Activated T-cell treated with anti-CD3 and anti-CD28 coated beads, Interleukin-2, amount 50 U/mL, for 4 hours (primary cell): ENCODE measurements at regions not wholly inside any gene's neighbourhood (a gene's known extent, or its start where the extent isn't known, plus 50 kb on each side); places are given as distances from the start of the nearest gene placed in this dataset.
"Not testable (repeated sequence)": the region's sequence is repeated elsewhere in the genome, so short reads cannot be mapped to it uniquely, and the experiment has no call there.

Experiments
- ATAC-seq, 2 donors: fragments of 200-7000 bp; cut with Tn5 transposase; one replicate each; pipeline ENCODE4 v1.10.0; 2021
- DNase-seq: peaks from one replicate; pipeline ENCODE4 v3.0.0-alpha.2; 2020
- H3K27me3 Mint-ChIP-seq: one replicate; pipeline ENCODE4 v1.8.0; 2021; ENCODE audit warnings: low read depth, mixed read lengths
- H3K36me3 Mint-ChIP-seq: one replicate; pipeline ENCODE4 v1.8.0; 2022; ENCODE audit warnings: mixed read lengths; ENCODE audit not compliant: insufficient read depth
- H3K4me1 Mint-ChIP-seq: one replicate; pipeline ENCODE4 v1.8.0; 2021; ENCODE audit warnings: low read depth, mixed read lengths
- H3K4me3 Mint-ChIP-seq: one replicate; pipeline ENCODE4 v1.8.0; 2021; ENCODE audit warnings: mild to moderate bottlenecking, moderate library complexity, mixed read lengths
- H3K9me3 Mint-ChIP-seq: one replicate; pipeline ENCODE4 v1.8.0; 2021; ENCODE audit warnings: mixed read lengths

DNA sequence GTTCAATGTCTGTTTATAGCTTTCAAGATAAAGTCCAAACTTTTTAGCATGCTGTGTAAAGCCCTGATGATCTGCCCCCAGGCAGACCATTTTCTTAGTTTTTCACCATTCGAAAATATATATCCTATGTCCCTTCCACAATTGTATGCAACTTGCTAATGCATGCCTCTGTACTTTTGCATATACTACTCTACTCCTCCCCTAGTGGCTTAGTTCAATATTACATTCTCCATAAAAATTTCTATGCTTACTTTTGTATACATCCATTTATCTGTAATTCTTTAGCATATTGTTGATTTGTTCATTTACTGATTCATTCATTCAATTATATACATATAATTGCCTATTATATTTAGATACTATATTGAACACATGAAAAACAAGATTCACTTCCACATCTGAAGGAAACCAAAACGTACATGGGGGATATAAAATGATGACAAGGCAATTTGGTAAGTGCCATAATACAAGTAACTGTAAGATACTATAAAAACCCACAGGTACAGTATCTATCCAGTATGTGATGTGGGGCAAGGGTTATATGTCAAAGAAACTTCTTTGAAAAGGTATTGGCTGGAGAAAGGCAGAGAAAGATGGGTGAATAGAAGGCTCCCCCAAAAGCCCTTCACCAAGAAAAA lies 902.5 kb downstream of the FAM133A start:
- Mint-ChIP-seq H3K4me1 (no peaks in the 10 kb centered on the region), H3K27me3 (no peaks in the 10 kb centered on the region), H3K36me3 (no peaks in the 10 kb centered on the region), H3K9me3 (no peaks in the 10 kb centered on the region), H3K4me3 (no peak overlapping the region)
- DNase-seq: no peak
- no peak for ATAC-seq

DNA sequence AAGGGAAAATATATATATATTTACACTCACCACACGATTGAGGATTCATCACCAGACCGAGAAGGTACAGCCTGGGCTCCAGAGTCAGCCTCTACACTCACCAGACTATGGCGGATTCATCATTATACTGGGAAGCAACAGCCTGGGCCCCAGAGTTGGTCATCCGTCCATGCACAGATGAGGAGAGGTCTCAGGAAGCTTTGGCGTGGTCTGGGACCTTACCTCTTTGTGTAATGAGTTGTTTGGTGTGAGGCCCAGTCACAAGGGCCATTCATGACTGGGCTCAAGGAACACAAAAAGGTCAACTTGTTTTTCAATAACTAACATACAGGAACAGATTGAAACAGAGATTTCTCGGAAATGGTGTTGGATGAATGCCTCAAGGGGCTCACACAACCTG lies 926.1 kb downstream of the FAM133A start:
- H3K4me1 Mint-ChIP-seq: no peaks in the 10 kb centered on the region
- DNase-seq (no peak), ATAC-seq (no peak)
- no peaks in the 10 kb centered on the region for H3K9me3 Mint-ChIP-seq
- H3K4me3 Mint-ChIP-seq: no peak overlapping the region
- no peaks in the 10 kb centered on the region for H3K27me3 Mint-ChIP-seq
- no peaks in the 10 kb centered on the region for H3K36me3 Mint-ChIP-seq

DNA sequence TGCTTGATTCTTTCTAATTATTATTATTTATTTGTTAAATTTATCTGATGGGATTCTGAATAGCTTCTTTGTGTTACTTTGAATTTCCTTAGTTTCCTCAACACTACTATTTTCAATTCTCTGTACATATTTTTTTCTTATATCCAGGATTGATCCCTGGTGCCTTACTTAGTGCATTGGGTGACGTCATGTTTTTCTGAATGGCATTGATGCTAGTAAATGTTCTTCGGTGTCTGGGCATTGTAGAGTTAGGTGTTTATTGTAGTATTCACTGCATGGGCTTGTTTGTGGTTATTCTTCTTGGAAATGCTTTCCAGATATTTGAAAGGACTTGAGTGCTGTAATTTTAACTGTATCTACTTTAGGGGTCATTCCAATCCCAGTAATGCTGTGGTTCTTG lies 938.1 kb downstream of the FAM133A start:
- no peaks in the 10 kb centered on the region for H3K36me3 Mint-ChIP-seq
- H3K4me1 Mint-ChIP-seq: no peaks in the 10 kb centered on the region
- H3K4me3 Mint-ChIP-seq: no peak overlapping the region
- no peak for DNase-seq
- no peaks in the 10 kb centered on the region for H3K27me3 Mint-ChIP-seq
- ATAC-seq: no peak
- H3K9me3 Mint-ChIP-seq: peaks cover 2% of the 10 kb centered on the region

DNA sequence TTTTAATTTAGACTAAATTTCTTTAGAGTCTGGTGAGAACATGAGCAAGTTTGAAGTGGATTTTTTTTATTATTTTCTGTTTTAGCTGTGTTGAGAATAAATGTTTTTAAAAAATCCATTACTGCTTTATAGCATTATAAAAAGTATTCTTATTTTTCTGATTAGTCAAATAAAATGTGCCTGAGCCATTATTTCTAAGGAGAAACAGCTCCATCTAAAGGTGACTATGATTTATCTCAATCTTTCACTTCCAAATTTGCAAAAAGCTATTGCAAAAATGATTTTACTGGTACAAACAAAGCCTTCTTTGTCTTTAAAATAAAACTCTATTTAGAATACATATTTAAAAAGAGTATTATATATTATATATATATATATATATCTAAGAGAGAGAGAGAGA lies 959.2 kb downstream of the FAM133A start:
- peaks cover 7% of the 10 kb centered on the region for H3K9me3 Mint-ChIP-seq
- no peaks in the 10 kb centered on the region for H3K36me3 Mint-ChIP-seq

DNA sequence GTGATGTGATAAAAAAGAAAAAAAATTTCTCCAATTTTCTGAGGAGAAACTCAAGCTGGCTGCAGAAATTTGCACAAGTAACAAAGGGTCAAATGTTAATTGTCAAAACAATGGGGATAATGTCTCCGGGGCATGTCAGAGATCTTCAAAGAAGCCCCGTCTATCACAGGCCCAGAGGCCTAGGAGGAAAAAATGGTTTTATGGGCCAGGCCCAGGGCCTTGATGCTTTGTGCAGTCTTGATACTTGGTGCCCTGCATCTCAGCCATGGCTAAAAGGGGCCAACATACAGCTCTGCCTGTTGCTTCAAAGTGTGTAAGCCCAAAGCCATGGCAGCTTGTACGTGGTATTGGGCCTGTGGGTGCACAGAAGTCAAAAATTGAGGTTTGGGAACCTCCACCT lies 961.0 kb downstream of the FAM133A start:
- H3K9me3 Mint-ChIP-seq: peaks cover 7% of the 10 kb centered on the region
- no peaks in the 10 kb centered on the region for H3K36me3 Mint-ChIP-seq
- no peaks in the 10 kb centered on the region for H3K27me3 Mint-ChIP-seq
- no peaks in the 10 kb centered on the region for H3K4me1 Mint-ChIP-seq
- H3K4me3 Mint-ChIP-seq: no peak overlapping the region
- DNase-seq: no peak
- no peak for ATAC-seq

More for the DNA sequence above, 959.2 kb downstream of the FAM133A start:
- H3K27me3 Mint-ChIP-seq: no peaks in the 10 kb centered on the region
- ATAC-seq (no peak), DNase-seq (no peak)
- no peaks in the 10 kb centered on the region for H3K4me1 Mint-ChIP-seq
- H3K4me3 Mint-ChIP-seq: no peak overlapping the region

DNA sequence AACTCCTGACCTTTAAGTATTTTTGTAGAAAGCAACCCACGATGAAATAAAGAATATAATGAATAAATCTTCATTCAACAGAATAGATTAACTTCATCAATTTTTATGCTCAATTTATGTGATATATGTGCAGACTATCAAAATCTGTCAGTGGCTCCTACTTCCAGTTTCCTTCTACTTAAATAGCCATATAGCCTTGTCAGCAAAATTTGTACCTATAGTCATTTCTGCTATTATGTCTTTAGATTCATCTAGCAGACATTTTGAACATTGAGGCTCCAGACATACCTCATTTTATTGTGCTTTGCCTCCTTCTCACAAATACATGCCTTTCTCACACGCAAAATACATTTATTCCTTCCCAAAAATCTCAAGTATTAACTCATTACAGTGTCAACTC lies 971.7 kb downstream of the FAM133A start:
- H3K9me3 Mint-ChIP-seq: peaks cover 11% of the 10 kb centered on the region
- no peaks in the 10 kb centered on the region for H3K27me3 Mint-ChIP-seq
- H3K36me3 Mint-ChIP-seq: no peaks in the 10 kb centered on the region
- ATAC-seq: no peak
- DNase-seq: no peak
- H3K4me1 Mint-ChIP-seq: no peaks in the 10 kb centered on the region
- no peak overlapping the region for H3K4me3 Mint-ChIP-seq

DNA sequence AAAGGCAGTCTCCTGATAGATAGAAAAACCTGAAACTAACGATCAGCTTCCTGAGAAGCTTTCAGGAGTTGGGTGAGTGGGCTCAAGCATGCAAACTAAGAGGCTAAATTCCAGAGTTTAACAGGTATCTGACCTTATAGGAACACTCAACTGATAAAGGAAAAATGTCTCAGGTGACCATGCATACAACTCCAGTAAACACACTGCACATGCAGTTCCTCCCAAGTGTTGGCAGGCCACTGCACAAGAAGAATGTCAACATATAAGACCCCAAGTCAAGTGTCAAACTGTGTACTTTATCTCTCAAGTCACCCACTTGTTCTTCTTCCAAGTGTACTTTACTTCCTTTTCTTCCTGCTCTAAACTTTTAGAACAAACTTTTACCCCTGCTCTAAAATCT lies 981.2 kb downstream of the FAM133A start:
- H3K9me3 Mint-ChIP-seq: peaks cover 3% of the 10 kb centered on the region
- ATAC-seq (no peak), DNase-seq (no peak)
- H3K36me3 Mint-ChIP-seq: no peaks in the 10 kb centered on the region
- no peaks in the 10 kb centered on the region for H3K27me3 Mint-ChIP-seq
- no peaks in the 10 kb centered on the region for H3K4me1 Mint-ChIP-seq
- no peak overlapping the region for H3K4me3 Mint-ChIP-seq

DNA sequence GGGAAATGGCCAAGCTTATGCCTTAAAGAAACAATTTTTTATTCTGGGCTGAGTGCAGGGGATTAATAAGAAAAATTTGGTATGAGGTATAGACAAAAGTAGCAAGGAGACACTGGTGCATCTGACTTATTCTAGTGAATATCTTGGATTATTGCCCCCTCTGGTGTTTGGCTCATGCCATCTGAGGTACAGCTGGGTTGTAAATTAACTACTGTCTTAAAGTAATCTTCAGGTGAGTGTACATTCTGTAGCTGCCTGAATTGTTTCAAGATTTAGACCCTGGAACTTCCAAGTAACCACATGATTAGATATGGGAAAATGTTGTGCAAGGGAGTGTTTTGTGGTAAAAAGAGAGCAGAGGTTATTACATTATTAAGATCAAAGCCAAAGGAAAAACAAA lies 988.7 kb downstream of the FAM133A start:
- no peak overlapping the region for H3K4me3 Mint-ChIP-seq
- H3K9me3 Mint-ChIP-seq: peaks cover 3% of the 10 kb centered on the region
- H3K4me1 Mint-ChIP-seq: no peaks in the 10 kb centered on the region
- no peaks in the 10 kb centered on the region for H3K36me3 Mint-ChIP-seq
- no peak for DNase-seq
- no peak for ATAC-seq
- H3K27me3 Mint-ChIP-seq: no peaks in the 10 kb centered on the region

DNA sequence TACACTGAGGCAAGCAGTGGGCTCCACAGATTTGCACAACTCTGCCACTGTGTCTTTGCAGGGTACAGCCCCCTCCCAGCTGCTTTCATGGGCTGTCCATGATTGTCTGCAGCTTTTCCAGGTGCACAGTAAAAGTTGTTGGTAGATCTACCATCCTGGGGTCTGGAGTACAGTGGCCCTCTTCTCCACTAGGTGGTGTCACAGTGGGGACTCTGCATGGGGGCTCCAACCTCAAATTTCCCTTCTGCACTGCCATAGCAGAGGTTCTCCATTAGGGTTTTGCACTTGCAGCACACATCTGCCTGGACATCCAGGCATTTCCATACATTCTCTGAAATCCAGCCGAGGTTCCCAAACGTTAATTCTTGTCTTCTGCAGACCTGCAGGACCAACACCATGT lies 1002.3 kb downstream of the FAM133A start:
- no peaks in the 10 kb centered on the region for H3K27me3 Mint-ChIP-seq
- no peak for ATAC-seq
- H3K36me3 Mint-ChIP-seq: no peaks in the 10 kb centered on the region
- H3K4me3 Mint-ChIP-seq: no peak overlapping the region
- no peak for DNase-seq
- no peaks in the 10 kb centered on the region for H3K4me1 Mint-ChIP-seq
- H3K9me3 Mint-ChIP-seq: peaks cover 3% of the 10 kb centered on the region

DNA sequence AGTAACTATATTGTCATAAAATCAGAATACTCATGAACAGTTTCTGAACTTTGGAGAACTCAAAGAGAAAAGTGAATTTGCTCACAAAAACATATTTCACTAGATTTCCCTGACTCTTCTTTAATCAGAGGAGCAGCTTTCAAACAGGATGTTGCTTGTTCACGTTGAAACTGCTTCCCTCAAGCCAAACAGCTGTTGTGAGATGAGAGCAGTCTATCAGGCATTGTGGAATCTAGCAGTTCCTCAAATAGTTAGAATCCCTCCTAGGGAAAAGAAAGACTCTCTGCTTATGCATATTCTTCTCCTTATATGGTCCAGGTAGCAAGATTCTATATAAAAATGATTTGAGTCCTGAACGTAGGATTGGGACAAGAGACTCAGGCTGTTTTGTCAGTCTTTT lies 1012.1 kb downstream of the FAM133A start:
- Mint-ChIP-seq H3K4me1 (no peaks in the 10 kb centered on the region), H3K9me3 (no peaks in the 10 kb centered on the region), H3K36me3 (no peaks in the 10 kb centered on the region), H3K27me3 (no peaks in the 10 kb centered on the region), H3K4me3 (no peak overlapping the region)
- no peak for DNase-seq
- ATAC-seq: no peak

DNA sequence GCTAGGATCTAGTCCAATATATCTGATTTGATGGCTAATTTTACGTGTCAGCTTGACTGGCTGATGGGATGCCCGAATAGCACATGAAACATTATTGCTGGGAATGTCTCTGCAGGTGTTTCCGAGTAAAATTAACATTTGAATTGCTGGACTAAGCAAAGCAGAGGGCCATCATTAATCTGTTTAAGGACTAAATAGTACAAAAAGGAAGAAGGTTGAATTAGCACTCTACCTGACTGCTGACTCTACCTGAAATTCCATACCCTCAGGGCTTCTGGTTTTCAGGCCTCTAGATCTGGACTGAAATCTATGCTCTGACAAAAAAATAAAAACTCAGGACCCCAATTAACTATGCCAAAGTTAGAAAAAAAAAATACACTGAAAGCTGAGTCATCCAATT lies 1021.9 kb downstream of the FAM133A start:
- Mint-ChIP-seq H3K9me3 (no peaks in the 10 kb centered on the region), H3K36me3 (no peaks in the 10 kb centered on the region), H3K27me3 (no peaks in the 10 kb centered on the region), H3K4me1 (no peaks in the 10 kb centered on the region), H3K4me3 (no peak overlapping the region)
- ATAC-seq (no peak), DNase-seq (no peak)

DNA sequence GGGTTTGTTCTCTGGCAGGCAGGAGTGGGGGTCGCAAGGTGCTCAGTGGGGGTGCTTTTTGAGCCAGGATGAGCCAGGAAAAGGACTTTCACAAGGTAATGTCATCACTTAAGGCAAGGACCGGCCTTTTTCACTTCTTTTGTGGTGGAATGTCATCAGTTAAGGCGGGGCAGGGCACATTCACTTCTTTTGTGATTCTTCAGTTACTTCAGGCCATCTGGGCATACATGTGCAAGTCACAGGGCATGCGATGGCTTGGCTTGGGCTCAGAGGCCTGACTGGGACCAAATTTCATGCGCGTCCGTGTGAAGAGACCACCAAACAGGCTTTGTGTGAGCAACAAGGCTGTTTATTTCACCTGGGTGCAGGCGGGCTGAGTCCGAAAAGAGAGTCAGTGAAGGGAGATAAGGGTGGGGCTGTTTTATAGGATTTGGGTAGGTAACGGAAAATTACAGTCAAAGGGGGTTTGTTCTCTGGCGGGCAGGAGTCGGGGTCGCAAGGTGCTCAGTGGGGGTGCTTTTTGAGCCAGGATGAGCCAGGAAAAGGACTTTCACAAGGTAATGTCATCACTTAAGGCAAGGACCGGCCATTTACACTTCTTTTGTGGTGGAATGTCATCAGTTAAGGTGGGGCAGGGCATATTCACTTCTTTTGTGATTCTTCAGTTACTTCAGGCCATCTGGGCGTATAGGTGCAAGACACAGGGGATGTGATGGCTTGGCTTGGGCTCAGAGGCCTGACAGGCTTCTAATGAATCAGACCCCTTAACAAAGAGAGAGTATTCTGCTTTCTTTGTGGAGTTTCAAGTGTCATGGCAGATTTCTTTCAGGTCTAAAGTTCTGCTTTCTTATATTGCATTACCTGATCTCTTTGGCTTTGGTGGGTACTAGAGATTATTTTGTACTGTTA lies 1030.6 kb downstream of the FAM133A start:
- not testable (repeated sequence) for H3K4me1 Mint-ChIP-seq, H3K36me3 Mint-ChIP-seq

DNA sequence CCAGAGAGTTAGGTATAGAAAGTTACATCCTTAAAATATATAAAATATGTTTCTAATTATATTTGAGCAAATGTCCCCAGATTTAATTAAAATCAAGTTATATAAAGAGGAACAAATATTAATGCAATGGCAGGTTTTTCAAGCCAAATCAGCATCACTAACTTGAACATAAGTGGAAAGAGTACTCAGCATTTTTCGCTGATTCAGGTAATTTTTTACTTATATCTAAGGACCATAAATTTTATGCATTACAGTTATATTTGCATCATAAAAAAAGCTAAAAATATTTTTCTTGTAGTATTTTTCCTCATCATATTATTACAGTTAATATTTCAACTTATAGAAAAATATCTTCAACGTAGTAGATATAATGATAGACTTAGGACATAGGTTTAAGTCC lies 1047.4 kb downstream of the FAM133A start:
- Mint-ChIP-seq H3K36me3 (no peaks in the 10 kb centered on the region), H3K4me1 (no peaks in the 10 kb centered on the region), H3K27me3 (no peaks in the 10 kb centered on the region), H3K4me3 (no peak overlapping the region), H3K9me3 (no peaks in the 10 kb centered on the region)
- ATAC-seq: no peak
- no peak for DNase-seq

More for the DNA sequence above, 1030.6 kb downstream of the FAM133A start:
- DNase-seq, H3K27me3 Mint-ChIP-seq, H3K4me3 Mint-ChIP-seq, H3K9me3 Mint-ChIP-seq, ATAC-seq: not testable (repeated sequence)

DNA sequence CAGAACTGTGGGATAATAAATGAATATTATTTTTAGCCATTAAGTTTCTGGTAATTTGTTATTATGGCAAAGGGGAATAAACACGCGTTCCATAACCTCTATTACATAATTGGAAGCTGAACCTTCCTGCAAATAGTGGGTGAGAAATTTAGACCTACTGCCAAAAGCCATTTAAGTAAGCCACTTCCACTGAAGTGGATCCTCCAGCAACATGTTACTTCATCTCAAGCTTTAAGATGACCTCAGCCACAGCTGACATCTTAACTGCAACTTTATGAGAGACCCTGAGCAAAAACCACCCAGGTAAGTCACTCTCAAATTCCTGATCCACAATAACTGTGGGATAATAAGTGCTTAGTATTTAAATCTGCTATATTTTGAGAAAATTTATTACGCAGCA lies 1048.6 kb downstream of the FAM133A start:
- H3K4me3 Mint-ChIP-seq: no peak overlapping the region
- no peaks in the 10 kb centered on the region for H3K27me3 Mint-ChIP-seq
- no peaks in the 10 kb centered on the region for H3K4me1 Mint-ChIP-seq
- DNase-seq (no peak), ATAC-seq (no peak)
- no peaks in the 10 kb centered on the region for H3K36me3 Mint-ChIP-seq
- no peaks in the 10 kb centered on the region for H3K9me3 Mint-ChIP-seq

DNA sequence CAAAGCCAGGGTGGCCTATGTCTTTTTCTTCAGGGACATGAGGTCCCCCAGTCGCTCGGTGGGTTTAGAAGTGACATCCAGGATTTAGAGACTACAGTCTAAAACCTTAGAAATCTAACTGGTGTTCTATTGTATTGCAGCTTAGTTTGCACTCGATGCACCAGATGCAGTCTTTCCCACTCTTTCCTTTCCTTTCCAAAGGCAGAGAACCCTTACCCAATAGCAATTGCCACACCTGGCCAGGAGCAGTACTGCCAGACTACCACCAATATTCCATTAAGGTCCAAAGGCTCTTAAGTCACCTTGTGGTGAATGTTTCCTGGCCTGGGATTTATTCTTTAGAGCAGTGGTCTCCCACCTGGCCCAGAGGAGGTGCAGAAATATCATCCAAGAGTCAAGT lies 1068.8 kb downstream of the FAM133A start:
- ATAC-seq (no peak), DNase-seq (no peak)
- H3K27me3 Mint-ChIP-seq: no peaks in the 10 kb centered on the region
- no peaks in the 10 kb centered on the region for H3K36me3 Mint-ChIP-seq
- H3K9me3 Mint-ChIP-seq: no peaks in the 10 kb centered on the region
- H3K4me1 Mint-ChIP-seq: no peaks in the 10 kb centered on the region
- no peak overlapping the region for H3K4me3 Mint-ChIP-seq
